ENCODE measurements at regions not wholly inside any gene's neighbourhood (a gene's known extent, or its start where the extent isn't known, plus 50 kb on each side); places are given as distances from the start of the nearest gene placed in this dataset.

- no peak for TF ChIP-seq FOSB (CRISPR knock-in tag; IDR thresholded peaks at IDR 0.05)
- no peak for TF ChIP-seq EHMT2 (IDR thresholded peaks at IDR 0.05; ENCODE audit: low read depth)
- TF ChIP-seq EP300 (IDR thresholded peaks at IDR 0.05): no peak
- no peak for TF ChIP-seq CTCF (IDR thresholded peaks at IDR 0.05)
- TF ChIP-seq, protein P1, sequence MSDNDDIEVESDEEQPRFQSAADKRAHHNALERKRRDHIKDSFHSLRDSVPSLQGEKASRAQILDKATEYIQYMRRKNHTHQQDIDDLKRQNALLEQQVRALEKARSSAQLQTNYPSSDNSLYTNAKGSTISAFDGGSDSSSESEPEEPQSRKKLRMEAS (IDR thresholded peaks at IDR 0.05): no peak
- TF ChIP-seq PBX3 (IDR thresholded peaks at IDR 0.05): no peak
- TF ChIP-seq HOXB13 (CRISPR knock-in tag; IDR thresholded peaks at IDR 0.05; ENCODE audit: low read depth): no peak
- TF ChIP-seq RAD21 (conservative IDR thresholded peaks at IDR 0.05 in 1 of 2, IDR thresholded peaks at IDR 0.05 in 1 of 2): no peak
- no peak for TF ChIP-seq POLR2A (IDR thresholded peaks at IDR 0.05; ENCODE audit: low read length)
- TF ChIP-seq ELK1 (IDR thresholded peaks at IDR 0.05; ENCODE audit: low read depth, low read length): no peak
- no peak for TF ChIP-seq KDM5A (IDR thresholded peaks at IDR 0.05)
- no peak for TF ChIP-seq BHLHE40 (IDR thresholded peaks at IDR 0.05; ENCODE audit: low read depth, low read length)
These were observed 1784.5 kb downstream of the MRPL39 start for GRCh38 chr21:23822760-23823159.

Measured in A549 (cell line).